ENCODE measurements at regions not wholly inside any gene's neighbourhood (a gene's known extent, or its start where the extent isn't known, plus 50 kb on each side); places are given as distances from the start of the nearest gene placed in this dataset.
A peak's percentile ranks its signal among the peaks of the same experiment; 100 is the strongest.

GRCh38 chr5:77853353-77853907 lies 77.3 kb upstream of the TBCA start:
- Mint-ChIP-seq H3K9me3 (no peaks in the 10 kb centered on the region), H3K4me1 (peaks cover 15% of the 10 kb centered on the region), H3K27ac (peak overlapping the region; percentile 76 to 94 (median 82)), H3K36me3 (ENCODE audit: low read depth) (no peaks in the 10 kb centered on the region), H3K4me3 (peak overlapping the region; percentile 53 to 85 (median 83)), H3K27me3 (ENCODE audit: low read depth) (peaks cover 35% of the 10 kb centered on the region)
- no peak for TF ChIP-seq CTCF (IDR thresholded peaks at IDR 0.05; ENCODE audit: unreplicated experiment in 3 of 3)

GRCh38 chr5:77852514-77853352 lies 76.6 kb upstream of the TBCA start:
- H3K36me3 Mint-ChIP-seq (ENCODE audit: low read depth), result no peaks in the 10 kb centered on the region
- H3K4me1 Mint-ChIP-seq, result peaks cover 15% of the 10 kb centered on the region
- peaks cover 42% of the 10 kb centered on the region for H3K27me3 Mint-ChIP-seq (ENCODE audit: low read depth)
- H3K27ac Mint-ChIP-seq, result peak overlapping the region; percentile 32 to 94 (median 76)
- peak overlapping the region; percentile 84 to 97 (median 85) for H3K4me3 Mint-ChIP-seq
- TF ChIP-seq CTCF (IDR thresholded peaks at IDR 0.05; ENCODE audit: unreplicated experiment in 3 of 3), result no peak
- no peaks in the 10 kb centered on the region for H3K9me3 Mint-ChIP-seq

GRCh38 chr5:77852068-77852513 lies 76.0 kb upstream of the TBCA start:
- H3K4me1 Mint-ChIP-seq, result peaks cover 15% of the 10 kb centered on the region
- peak overlapping the region; percentile 32 to 94 (median 76) for H3K27ac Mint-ChIP-seq
- peaks cover 49% of the 10 kb centered on the region for H3K27me3 Mint-ChIP-seq (ENCODE audit: low read depth)
- H3K9me3 Mint-ChIP-seq, result no peaks in the 10 kb centered on the region
- no peak for TF ChIP-seq CTCF (IDR thresholded peaks at IDR 0.05; ENCODE audit: unreplicated experiment in 3 of 3)
- H3K36me3 Mint-ChIP-seq (ENCODE audit: low read depth), result no peaks in the 10 kb centered on the region
- peak overlapping the region; percentile 84 to 97 (median 85) for H3K4me3 Mint-ChIP-seq

GRCh38 chr5:77851176-77852067 lies 75.3 kb upstream of the TBCA start:
- no peaks in the 10 kb centered on the region for H3K36me3 Mint-ChIP-seq (ENCODE audit: low read depth)
- H3K4me1 Mint-ChIP-seq, result peaks cover 15% of the 10 kb centered on the region
- H3K27ac Mint-ChIP-seq, result peak overlapping the region; percentile 75 to 98 (median 94)
- no peaks in the 10 kb centered on the region for H3K9me3 Mint-ChIP-seq
- peaks cover 55% of the 10 kb centered on the region for H3K27me3 Mint-ChIP-seq (ENCODE audit: low read depth)
- TF ChIP-seq CTCF (IDR thresholded peaks at IDR 0.05; ENCODE audit: unreplicated experiment in 3 of 3), result no peak
- H3K4me3 Mint-ChIP-seq, result peak overlapping the region; percentile 84 to 97 (median 94)

- Mint-ChIP-seq H3K4me1 (peaks cover 15% of the 10 kb centered on the region), H3K36me3 (ENCODE audit: low read depth) (no peaks in the 10 kb centered on the region), H3K27ac (peak overlapping the region; percentile 75 to 98 (median 94)), H3K27me3 (ENCODE audit: low read depth) (peaks cover 57% of the 10 kb centered on the region), H3K9me3 (no peaks in the 10 kb centered on the region), H3K4me3 (peak overlapping the region; percentile 84 to 97 (median 94))
- no peak for TF ChIP-seq CTCF (IDR thresholded peaks at IDR 0.05; ENCODE audit: unreplicated experiment in 3 of 3)
Observed at GRCh38 chr5:77850536-77851175, 74.5 kb upstream of the TBCA start.
